ENCODE measurements at regions not wholly inside any gene's neighbourhood (a gene's known extent, or its start where the extent isn't known, plus 50 kb on each side); places are given as distances from the start of the nearest gene placed in this dataset.

GRCh38 chr4:43456383-43456782 is 563.9 kb downstream of the GRXCR1 start:
- no peak for TF ChIP-seq CTCF (IDR thresholded peaks at IDR 0.05)
- DNase-seq (ENCODE audit: low spot score), result no peak
- no peak for ATAC-seq (ENCODE audit: low FRiP score)

- ATAC-seq (ENCODE audit: low FRiP score) (no peak), DNase-seq (ENCODE audit: low spot score) (no peak)
- TF ChIP-seq CTCF (IDR thresholded peaks at IDR 0.05), result no peak
Measured at GRCh38 chr4:43457866-43458265, 565.4 kb downstream of the GRXCR1 start.

- DNase-seq (ENCODE audit: low spot score), result no peak
- ATAC-seq (ENCODE audit: low FRiP score), result no peak
- no peak for TF ChIP-seq CTCF (IDR thresholded peaks at IDR 0.05)
Measured at GRCh38 chr4:43458293-43458692, 565.8 kb downstream of the GRXCR1 start.

GRCh38 chr4:43471950-43472349 is 579.4 kb downstream of the GRXCR1 start:
- DNase-seq (ENCODE audit: low spot score) (no peak), ATAC-seq (ENCODE audit: low FRiP score) (no peak)

GRCh38 chr4:43481526-43481925 is 589.0 kb downstream of the GRXCR1 start:
- DNase-seq (ENCODE audit: low spot score), result no peak
- no peak for TF ChIP-seq CTCF (IDR thresholded peaks at IDR 0.05)
- no peak for ATAC-seq (ENCODE audit: low FRiP score)

More at GRCh38 chr4:43471950-43472349, 579.4 kb downstream of the GRXCR1 start:
- no peak for TF ChIP-seq CTCF (IDR thresholded peaks at IDR 0.05)

GRCh38 chr4:43485196-43485595 is 592.7 kb downstream of the GRXCR1 start:
- ATAC-seq (ENCODE audit: low FRiP score) (no peak), DNase-seq (ENCODE audit: low spot score) (no peak)
- no peak for TF ChIP-seq CTCF (IDR thresholded peaks at IDR 0.05)

GRCh38 chr4:43496188-43496587 is 603.7 kb downstream of the GRXCR1 start:
- DNase-seq (ENCODE audit: low spot score), result no peak
- TF ChIP-seq CTCF (IDR thresholded peaks at IDR 0.05), result no peak
- no peak for ATAC-seq (ENCODE audit: low FRiP score)
